GM18502 (cell line): ENCODE measurements at regions not wholly inside any gene's neighbourhood (a gene's known extent, or its start where the extent isn't known, plus 50 kb on each side); places are given as distances from the start of the nearest gene placed in this dataset.

Source experiments
- ATAC-seq: cut with Tn5 transposase; IDR thresholded peaks from one replicate; pipeline ENCODE4 v1.9.1; 2021; ENCODE audit warnings: mild to moderate bottlenecking; ENCODE audit not compliant: unreplicated experiment, poor library complexity

DNA sequence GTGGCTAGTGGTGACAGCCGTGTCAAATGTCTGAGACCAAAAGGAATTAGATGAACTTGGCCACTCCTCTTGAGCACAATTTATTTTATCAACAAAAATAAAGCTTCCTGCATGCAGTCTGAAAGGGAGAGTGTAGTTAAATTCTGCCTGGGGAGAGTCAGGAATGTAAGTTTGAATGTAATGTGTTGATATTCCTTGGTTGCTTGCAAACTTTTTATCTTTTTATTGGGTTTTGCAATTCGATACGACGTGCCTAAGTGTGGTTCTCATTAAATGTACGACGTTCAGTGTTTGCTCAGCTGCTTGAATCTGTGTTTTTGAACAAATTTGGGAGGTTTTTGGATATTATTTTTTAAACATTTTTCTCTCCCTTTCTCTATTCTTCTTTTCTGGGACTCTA, 839.9 kb downstream of the CCSER2 start:
- ATAC-seq = no peak

DNA sequence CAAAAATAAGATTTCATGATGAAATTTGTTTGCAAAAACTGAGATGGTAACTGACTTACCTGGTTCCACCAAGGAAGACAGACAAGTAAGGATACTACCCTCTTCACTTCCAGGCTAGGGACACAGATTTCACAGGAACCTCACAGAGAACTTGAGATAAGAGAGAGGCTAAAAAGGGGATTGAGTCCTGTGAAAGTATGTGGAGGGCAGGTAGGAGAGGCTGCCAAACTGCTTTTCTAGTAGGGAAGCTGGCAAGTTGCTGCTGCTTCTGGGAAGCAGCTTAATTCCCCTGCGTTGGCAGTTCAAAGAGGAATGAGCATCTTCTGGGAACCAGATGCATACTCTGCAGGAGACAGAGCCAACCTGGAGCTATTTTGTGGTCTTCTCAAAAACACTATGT, 841.6 kb downstream of the CCSER2 start:
- no peak for ATAC-seq

DNA sequence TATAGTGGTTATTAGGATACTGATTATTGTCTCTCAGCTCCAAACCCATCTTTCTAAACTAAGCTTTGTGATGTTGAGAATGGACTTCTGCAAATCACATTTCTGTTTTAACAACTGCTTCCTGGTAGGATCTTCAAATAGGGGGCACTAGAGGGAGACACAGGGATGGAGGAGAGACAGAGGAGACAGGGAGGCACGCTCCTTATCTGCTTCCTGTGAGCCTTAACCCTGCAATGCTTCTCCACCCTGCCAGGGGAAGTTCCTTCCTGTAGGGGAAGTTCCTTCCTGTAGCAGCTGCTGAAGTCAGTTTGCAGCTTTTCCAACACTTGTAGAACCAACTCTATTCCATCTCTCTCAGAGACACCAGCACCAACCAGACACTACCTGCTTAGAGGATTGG, 847.2 kb downstream of the CCSER2 start:
- ATAC-seq = no peak

DNA sequence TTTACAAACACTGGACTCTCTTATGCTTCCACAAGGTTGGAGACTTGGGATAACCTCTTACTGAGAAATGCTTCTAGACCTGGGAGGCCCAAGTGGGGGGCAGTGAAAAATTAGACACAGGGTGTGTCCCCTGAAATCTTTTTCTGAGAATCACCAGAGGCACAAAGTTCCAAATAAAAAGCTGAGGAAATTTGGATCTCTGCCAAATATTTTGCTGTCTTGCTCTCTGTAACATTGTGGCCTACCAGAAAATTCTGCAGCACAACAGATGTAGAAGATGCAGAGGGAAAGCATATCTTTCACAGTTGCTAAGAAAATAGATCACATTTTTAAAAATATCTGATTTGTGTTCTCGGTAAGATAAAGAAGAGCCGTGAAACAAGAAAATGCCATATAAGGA, 849.4 kb downstream of the CCSER2 start:
- no peak for ATAC-seq

DNA sequence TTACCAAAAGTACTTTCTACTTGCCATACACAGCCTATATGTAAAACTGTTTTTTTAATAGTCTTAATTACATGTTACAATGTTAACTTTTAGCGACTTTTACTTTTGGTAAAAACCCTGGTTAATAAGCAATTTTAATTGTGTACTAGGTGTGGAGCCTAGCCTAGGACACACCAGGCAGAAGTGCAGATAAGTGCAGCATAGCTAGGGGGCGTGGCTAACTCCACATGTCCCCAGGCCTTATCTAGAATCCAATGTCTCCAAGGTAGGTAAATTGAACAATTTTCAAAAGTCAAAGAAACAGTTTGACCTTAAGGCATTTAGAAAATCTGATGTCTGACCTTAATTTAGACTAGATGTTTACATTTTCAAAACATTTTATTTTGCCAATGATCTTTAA, 858.7 kb downstream of the CCSER2 start:
- ATAC-seq = no peak

DNA sequence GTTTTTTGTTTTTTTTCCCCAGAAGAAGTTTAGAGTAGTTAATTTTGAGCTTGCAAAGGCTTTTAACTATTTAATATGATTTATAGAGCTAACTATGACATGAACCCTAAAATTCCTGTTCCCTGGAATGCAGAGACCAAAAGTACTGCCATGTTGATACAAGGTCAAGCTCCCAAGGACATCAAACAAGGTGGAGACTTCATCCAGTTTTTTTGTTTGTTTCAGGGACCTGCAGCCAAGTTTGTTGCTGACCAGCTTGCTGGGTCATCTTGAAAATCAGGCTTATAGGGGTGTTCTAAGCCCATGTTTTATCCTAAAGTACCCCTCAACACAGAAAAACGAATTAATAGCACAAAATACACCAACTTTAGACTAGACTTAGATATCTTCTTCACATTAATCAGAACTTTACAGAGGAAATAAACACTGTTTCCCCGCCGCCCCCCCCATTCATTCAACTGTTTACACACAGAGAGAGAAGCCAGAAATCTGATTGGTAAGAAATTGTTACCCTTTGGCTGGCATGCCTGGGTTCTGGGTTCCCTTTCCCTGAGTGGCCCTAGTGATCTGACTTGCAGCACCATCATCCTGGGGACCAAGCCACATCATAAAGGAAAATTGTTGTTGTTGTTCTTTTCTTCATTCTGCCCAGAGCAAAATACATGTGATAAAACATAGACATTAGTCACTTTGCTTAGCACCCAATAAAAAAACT, 860.5 kb downstream of the CCSER2 start:
- no peak for ATAC-seq

DNA sequence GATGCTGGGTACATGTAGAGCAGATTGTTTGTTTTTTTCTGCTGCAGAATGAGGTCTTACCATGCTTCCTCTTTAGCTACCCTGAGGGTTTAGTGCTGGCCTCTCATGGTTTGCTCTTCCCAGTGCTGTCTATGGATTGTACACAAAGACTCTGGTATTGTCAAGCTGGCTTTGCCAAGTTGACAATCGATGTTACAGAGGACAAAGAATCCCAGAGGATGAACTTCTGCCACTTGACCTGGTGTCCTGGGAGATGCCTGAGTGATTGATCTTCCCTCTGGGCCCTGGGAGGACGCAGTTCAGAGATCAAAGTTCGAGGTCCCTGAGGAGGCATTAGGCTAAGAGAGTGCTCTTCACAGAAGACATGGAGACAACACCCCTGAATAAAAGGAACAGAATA, 865.4 kb downstream of the CCSER2 start:
- ATAC-seq = no peak

DNA sequence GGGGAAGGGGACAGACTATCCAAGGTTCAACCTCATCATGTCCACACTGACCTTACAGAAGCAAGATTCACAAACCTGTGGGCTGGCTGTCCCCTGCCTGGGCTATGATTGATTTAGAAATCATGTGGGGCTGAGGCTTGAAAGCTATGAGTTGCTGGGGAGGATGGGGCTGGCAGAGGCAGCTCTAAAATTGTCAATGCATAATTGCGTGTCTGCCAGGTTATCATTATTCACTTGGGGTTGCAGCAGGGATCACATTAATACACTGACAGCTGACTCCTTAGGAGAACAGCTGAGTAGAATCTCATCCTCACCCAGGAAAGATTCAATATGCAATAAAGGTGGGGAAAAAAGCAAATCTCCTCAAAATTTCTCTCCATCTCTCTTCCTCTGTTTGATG, 866.3 kb downstream of the CCSER2 start:
- ATAC-seq = no peak

DNA sequence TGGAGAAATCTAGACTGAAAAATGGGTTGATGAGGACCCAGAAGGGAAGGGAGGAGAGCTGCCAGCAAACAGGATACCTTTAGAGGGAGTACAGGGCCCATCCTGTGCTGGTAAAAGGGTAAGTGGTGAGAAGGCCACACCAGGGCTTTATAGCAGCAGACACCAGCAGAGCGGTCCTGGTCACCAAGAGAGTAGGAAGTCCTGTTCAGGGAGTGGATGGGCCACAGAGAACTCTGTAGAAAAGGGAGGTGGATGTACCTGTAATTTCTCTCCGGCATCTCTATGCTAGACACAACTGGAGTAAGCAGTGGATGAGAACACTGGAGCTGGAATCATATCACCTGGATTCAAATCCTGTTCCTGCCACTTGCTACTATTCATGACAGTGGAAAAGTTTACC, 867.2 kb downstream of the CCSER2 start:
- ATAC-seq = no peak

DNA sequence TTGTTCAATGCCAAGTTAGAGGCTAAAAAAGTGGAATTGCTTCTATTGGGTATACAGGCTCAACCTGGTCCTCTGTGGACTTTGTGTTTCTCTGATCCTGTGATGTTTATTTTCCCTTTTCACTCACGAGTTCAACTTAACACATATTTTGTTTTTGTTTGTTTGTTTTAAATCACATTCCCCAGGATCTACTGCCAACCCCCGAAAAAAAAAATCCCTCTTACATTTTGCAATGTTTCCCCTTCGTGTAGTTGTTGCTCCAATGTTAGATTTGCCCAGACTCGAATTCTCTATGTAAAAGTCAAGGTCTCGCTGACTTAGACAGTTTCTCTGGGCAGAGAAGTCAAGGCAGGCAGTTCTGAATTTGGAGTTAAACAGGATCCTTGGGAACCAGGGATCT, 876.4 kb downstream of the CCSER2 start:
- no peak for ATAC-seq

DNA sequence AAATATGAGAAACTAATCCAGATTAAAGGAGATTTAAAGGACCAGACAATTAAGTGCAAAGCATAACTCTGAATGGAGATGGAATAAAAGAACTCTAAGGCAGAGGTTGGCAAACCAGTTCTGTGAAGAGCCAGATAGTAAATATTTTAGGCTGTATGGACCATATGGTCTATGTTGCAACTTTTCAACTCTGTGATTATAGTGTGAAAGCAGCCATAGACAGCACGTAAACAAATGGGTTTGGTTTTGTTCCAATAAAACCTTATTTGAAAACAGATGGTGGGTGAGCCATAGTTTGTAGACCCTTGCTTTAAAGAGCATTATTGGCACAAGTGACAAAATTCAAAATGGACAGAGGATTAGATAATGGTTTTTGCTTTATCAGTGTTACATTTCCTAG, 884.1 kb downstream of the CCSER2 start:
- ATAC-seq = no peak

DNA sequence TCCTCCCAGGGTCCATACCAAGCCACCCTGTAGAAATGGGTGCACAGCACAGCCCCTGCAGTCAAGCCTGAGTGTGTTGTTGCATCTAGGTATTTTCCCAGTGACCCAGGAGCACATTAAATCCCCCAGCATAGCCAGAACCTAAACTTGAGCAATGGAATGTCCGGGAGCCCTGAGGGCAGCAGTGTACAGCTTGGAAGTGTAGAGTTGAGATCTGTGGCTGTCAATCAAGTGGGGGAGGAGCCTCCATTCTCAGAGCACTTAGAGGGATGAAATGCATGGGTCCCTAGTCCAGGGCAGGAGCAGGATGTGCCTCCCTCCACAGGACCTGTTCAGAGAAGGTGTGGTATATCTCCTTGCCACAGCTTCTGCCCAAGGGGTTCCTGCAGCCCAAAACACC, 885.1 kb downstream of the CCSER2 start:
- no peak for ATAC-seq

DNA sequence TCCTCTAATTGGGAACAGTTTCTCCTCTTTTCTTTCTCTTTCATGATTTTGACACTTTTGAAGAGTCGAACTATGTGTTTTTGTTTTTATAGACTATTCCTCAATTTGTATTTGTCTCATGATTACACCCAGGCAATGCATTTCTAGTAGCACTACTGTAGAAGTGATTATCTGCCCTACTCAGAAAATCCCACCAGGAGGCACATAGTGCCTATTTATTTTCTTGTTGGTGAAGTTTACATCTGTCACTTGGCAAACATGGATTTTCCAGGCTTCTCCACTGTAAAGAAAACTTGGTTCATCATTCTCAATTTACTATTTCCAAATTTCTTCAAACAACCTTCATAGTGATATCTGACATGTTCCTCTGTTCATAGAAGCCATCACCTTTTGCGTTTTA, 893.9 kb downstream of the CCSER2 start:
- no peak for ATAC-seq

DNA sequence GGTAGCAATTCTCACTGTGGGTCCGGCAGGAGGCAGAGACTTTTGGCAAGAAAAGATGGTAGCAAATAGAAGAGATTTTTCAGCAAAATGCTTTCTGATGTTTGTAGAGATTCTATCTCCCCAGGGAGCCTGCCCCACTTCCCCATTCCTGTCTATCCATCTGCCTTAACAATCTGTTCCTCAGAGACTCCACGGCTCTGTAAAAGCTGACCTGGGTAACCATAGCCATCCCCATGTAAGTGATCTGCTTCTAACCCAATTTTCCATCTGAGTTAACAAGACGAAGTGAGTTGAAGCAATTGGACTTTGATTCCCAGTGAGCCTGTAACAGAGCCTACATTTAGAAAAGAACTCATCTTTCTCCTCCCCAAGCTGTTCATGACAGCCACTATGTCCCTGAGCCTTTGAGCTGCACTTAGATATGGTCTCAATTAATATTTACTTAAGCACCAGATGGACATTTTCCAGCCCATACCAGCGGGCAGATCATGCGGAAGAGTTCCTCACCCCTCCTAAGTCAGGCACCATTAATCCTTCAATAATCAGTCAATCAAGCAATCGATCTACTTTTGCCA, 896.1 kb downstream of the CCSER2 start:
- ATAC-seq = no peak

DNA sequence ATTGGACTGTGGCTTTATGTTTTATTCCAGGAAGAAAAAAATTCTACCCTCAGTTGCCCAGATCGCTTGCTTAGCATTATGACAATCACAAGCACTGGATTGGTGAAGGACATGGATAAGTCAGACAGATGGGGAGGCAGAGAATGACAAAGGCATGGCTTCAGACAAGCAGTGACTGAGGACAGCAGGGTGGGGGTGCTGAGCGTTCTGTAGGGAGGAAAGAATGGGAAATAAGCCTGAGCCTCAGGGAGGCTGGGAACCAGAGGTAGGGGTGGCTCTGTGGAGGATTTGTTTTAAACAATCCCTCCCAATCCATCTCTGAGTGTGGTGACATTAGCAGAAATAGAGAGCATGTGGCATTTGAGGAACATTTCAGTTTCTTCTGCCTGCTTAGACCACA, 896.9 kb downstream of the CCSER2 start:
- ATAC-seq = no peak

DNA sequence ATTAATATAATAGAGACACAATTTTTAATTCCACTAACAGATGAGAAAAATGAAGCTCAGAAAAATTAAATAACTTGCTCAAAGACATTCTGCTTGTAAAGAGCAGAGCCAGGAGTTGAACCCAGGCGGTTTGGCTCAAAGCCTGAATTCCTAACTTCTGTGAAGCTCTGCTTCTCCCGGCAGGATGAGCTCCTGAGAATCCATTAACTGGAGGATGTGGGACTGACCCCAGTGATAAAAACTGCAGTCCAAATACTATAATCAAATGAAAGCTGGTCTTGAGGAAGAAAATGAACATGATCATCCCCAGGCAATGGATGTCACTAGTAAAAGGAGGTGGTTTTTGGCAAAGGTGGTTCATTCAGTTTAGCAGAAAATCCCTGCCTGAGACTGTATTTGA, 898.2 kb downstream of the CCSER2 start:
- ATAC-seq = no peak

DNA sequence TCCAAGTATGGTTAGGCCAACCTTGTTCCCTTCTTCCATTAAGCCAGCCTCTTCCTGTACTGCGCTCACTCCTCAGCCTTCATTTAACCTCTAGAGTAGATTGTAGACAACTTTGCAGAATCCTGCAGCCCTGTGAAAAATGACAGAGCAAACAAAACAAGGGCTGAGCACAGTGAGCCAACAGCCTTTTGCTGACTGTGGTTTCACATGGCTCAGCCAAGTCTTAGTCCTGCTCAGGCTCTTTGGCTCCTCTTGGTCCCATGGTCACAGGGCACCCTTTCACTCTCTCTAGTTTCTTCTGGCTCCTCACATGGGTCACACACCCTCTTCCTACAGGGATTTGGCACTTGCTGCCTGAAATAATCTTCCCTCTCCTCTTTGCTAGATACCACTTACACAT, 900.3 kb downstream of the CCSER2 start:
- no peak for ATAC-seq

DNA sequence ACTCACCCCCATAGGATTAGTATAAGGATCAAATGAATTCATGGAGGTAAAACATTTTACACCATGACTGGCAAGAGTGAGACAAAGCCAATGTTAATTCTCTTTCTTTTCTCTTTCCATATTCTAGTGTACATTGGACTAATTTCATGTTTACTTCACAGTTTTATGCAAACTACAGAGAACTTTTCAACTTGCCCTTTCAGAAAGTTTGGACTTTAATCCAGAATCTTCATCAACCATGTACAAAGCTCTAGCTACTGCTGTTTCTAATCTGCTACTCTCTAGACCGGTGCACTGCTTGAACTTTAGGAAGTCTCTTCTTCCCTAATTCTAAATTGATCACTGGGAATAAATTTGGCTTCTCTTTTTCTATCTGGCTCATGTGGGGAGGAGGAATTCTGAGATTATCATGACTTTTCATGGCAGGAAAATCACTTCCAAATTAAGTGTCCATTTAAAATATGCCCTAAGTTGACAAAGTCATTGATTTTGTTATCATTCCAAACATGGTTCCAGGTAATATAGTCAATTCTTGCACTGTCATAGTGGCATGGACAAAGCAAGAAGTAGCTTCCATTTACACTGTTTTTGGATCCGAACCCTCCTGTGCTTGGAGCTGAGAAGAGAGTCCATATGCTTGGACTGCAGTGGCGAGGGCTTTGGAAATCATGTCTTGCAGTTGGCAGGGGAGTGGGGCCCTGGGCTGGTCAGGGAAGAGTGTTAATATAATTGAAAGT, 903.3 kb downstream of the CCSER2 start:
- ATAC-seq = no peak

DNA sequence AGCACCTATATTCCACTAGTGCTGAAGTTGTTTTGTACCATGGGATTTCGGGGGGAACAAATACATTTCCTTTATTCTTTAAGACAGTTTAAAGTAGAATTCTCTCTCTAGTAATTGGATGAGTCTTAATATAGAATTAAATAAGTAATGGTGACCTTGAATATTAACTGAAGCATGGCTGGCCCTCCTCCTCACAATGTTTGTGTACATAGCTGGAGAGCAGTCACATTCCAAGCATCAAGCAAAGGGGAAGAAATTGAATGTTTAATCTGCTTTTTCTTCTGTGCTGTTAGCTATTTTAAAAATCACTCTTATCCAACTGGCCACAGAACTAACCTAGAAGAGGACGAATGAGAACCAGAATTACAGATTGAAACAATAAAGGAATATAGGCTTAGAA, 906.9 kb downstream of the CCSER2 start:
- ATAC-seq = no peak

DNA sequence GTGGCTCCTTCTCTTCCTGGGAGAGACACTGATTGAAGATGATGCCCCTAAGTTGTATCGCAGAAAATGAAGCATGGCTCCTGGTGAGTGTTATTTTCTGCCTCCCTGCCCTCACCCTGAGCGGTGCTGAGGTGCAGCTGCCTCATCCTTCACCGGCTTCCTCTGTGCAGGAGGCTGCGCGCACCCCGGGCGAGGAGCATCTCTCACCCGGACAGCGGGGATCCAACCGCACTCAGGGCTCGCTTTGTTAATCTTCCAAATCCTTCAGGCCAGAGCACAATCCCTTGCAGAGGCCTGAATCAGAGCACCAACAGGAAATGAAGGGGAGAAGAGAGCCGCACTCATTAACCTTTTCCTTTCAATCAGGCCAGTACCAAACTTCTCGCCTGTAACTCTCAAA, 910.3 kb downstream of the CCSER2 start:
- ATAC-seq = no peak

DNA sequence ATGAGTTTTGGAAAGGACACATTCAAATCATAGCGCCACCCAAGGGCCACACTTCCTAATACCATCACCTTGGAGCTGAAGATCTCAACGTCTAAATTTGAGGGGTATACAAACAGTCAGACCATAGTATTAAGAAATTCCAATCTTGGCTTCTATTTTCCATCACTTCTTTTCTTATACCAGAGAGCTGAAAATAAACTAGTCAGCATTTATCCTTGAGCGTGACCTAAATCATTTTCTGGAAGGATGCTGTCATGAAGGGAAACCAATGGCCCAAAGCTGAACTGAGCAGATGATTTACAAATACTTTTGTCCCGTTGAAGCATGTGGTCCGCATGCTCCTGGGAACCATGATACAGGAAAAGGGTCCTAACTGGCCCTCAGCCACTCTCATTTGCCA, 921.9 kb downstream of the CCSER2 start:
- no peak for ATAC-seq

DNA sequence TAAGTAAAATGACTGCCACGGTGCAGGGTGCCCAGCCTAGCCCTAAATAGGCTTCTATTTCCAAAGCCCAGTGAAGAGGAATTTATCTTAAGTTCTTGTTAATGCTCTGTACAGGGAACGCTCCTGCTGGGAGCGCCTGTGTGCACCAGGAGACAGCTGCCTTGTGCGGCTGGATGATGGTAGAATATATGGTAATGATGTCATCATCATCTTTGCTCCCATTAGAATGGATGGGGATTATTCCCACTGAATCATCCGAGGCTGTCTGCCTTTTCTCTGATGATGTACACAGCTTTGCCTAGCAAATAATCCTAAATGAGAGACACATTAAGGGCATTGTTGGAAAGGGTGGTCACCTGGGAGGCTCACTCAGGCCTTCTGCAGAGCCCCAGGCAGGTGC, 928.1 kb downstream of the CCSER2 start:
- ATAC-seq = no peak
